Endothelial cell of umbilical vein (primary cell): ENCODE measurements at regions not wholly inside any gene's neighbourhood (a gene's known extent, or its start where the extent isn't known, plus 50 kb on each side); places are given as distances from the start of the nearest gene placed in this dataset.

ENCODE experiments used
- CTCF ChIP-seq, 2 donors: IDR thresholded peaks; 1 replicate in 1 of 2; 2 replicates in 1 of 2; pipeline ENCODE4 v1.5.1; 2011; ENCODE audit warnings: low read length in 2 of 2, mild to moderate bottlenecking in 2 of 2, moderate library complexity in 2 of 2, control low read depth in 1 of 2, inconsistent platforms in 1 of 2, low read depth in 1 of 2; ENCODE audit not compliant: insufficient read depth in 1 of 2; ENCODE audit errors: extremely low read depth in 1 of 2
- EZH2 ChIP-seq: IDR thresholded peaks from 2 replicates; pipeline ENCODE4 v1.6.1; 2012; ENCODE audit warnings: borderline replicate concordance, low read depth, mild to moderate bottlenecking, moderate library complexity, low read length, inconsistent platforms; ENCODE audit not compliant: severe bottlenecking
- JUN ChIP-seq: IDR thresholded peaks from 2 replicates; pipeline ENCODE4 v1.6.1; 2011; ENCODE audit warnings: borderline replicate concordance, low read depth; ENCODE audit not compliant: insufficient read length, insufficient read depth
- POLR2AphosphoS5 ChIP-seq: IDR thresholded peaks from 2 replicates; pipeline ENCODE4 v1.6.1; 2012; ENCODE audit warnings: low read depth, mild to moderate bottlenecking, control low read depth, low read length, moderate library complexity; ENCODE audit not compliant: insufficient read depth

- TF ChIP-seq CTCF (IDR thresholded peaks at IDR 0.05; ENCODE audit: extremely low read depth in 1 of 2, insufficient read depth in 1 of 2, low read depth in 1 of 2, low read length in 2 of 2): no peak
- no peak for TF ChIP-seq POLR2AphosphoS5
- no peak for TF ChIP-seq JUN
- no peak for TF ChIP-seq EZH2
Observed at GRCh38 chr1:102050556-102050955, 53.8 kb upstream of the OLFM3 start.
